ENCODE measurements at regions not wholly inside any gene's neighbourhood (a gene's known extent, or its start where the extent isn't known, plus 50 kb on each side); places are given as distances from the start of the nearest gene placed in this dataset.

- no peak for TF ChIP-seq CTCF (IDR thresholded peaks at IDR 0.05; ENCODE audit: low read depth, low read length)
- no peak overlapping the region for H3K4me3 ChIP-seq (ENCODE audit: low read depth, low read length)
Measured at GRCh38 chr2:57199663-57200062, 846.9 kb upstream of the VRK2 start.

GRCh38 chr2:57204364-57204763, 842.2 kb upstream of the VRK2 start:
- no peak overlapping the region for H3K4me3 ChIP-seq (ENCODE audit: low read depth, low read length)
- no peak for TF ChIP-seq CTCF (IDR thresholded peaks at IDR 0.05; ENCODE audit: low read depth, low read length)

DNA sequence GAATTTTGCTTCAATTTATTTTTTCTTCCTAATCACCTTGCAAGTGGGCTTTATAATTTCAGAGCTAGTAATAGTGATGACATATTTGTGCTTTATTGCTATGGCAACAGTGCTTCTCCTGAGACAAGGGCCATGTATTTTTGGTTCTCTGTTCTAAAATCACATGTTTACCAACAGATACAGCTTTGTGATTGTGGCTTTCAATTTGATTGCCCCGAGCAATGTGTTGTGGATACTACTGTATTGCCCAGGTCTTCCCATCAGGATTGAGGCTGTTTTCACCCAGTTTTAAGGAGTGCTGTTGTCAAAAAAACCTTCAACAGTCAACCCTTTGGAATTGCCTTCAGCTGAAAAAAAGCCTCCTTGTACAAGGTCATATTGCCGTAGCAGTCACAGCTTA, 841.4 kb upstream of the VRK2 start:
- no peak for TF ChIP-seq CTCF (IDR thresholded peaks at IDR 0.05; ENCODE audit: low read depth, low read length)
- H3K4me3 ChIP-seq (ENCODE audit: low read depth, low read length), result no peak overlapping the region

DNA sequence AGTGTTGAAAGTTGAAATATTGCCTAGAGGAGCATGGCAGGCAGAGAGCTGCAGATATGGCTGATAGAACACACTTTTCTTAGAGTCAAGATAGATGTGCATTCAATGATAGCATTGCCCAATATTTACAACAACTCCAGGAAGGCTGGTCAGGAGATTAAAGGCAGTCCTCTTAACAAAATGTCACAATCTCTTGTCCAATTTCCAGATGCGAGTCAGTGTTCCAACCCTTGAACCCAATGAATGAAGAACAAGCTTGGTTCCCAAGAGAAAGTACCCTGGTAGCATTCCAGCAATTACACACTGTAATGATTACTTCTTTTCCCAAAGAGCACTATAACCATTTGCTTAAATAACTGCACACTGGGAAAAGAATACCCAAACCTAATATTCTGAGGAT, 839.4 kb upstream of the VRK2 start:
- no peak for TF ChIP-seq CTCF (IDR thresholded peaks at IDR 0.05; ENCODE audit: low read depth, low read length)
- H3K4me3 ChIP-seq (ENCODE audit: low read depth, low read length), result no peak overlapping the region

DNA sequence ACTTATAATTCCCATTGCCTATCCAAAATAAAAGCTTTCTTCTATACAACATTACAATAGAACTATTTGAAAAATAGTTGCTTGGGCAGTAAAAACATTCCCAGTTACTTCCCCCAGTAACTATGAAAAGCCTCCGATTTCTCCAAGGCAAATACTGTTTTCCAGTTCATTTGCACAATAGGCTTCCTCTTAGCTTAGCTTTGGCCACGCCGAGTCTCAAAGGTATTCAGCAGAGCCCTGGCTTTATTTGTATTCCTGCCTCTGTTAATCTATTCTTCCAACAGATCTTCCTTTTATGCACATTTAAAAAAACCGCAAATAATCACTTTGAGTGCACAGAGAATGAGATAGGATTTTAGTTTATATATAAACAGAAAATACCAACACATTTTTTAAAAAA, 836.8 kb upstream of the VRK2 start:
- H3K4me3 ChIP-seq (ENCODE audit: low read depth, low read length), result no peak overlapping the region
- no peak for TF ChIP-seq CTCF (IDR thresholded peaks at IDR 0.05; ENCODE audit: low read depth, low read length)

DNA sequence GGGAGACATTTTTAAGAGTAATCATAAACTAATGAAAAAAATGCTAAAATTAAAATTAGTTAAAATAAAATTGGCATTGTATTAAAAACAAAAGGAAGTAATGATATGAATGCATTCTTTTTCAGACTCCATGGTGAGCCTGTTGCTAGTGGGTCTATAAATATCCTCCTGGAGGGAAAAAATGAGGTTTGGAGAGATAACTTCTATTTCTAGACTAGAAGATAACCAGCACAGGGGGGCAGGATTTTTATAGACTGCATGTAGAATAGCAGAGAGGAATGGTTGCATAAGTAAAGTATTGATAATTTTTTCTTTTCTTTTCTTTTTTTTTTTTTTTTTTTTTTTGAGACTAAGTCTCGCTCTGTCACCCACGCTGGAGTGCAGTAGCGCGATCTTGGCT, 835.8 kb upstream of the VRK2 start:
- no peak for TF ChIP-seq CTCF (IDR thresholded peaks at IDR 0.05; ENCODE audit: low read depth, low read length)
- H3K4me3 ChIP-seq (ENCODE audit: low read depth, low read length), result no peak overlapping the region

DNA sequence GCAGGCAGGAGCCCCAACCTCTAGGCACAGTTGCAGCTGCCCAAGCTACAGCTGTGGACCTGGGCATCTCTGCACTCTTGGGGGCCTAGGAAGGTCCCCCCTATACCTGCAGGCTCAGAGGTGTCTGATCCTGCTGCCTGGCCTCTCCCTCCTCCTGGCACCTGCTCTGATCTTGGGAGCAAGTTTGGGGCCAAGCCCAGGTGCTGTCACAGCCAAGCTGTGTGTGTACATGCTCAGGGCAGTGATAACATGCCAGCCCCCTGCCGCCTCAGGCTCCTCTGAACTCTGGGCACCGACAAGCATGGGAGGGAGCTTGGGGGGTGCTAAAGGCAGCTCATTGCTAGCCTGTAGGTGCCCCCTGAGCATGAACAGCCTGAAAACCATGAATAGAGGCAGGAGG, 829.6 kb upstream of the VRK2 start:
- no peak for TF ChIP-seq CTCF (IDR thresholded peaks at IDR 0.05; ENCODE audit: low read depth, low read length)
- H3K4me3 ChIP-seq (ENCODE audit: low read depth, low read length), result no peak overlapping the region
